ENCODE measurements at regions not wholly inside any gene's neighbourhood (a gene's known extent, or its start where the extent isn't known, plus 50 kb on each side); places are given as distances from the start of the nearest gene placed in this dataset.

DNA sequence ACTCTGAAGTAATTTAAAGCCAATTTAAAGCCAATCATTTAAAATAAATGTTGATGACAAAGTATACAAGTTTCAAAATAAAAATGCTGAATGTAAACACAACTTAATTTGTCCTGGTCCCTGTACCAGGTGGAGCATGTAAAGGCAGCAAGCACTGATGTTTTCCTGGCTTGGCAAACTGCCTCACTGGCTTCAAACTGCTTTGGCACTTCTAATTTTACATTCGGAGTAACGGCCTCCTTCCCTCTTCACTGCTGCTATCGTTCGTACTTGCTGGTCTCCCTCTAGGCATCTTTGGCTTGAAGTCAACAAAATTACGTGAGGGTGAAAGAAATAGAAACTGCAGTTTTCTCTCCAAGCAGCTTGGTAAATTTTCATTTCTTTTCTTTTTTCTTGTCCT lies 287.9 kb downstream of the LTN1 start:
- WGBS (ENCODE audit: low lambda C conversion rate, missing lambda C conversion rate), result 65% methylated on average over 5 of the region's 5 CpGs
- Histone ChIP-seq H3K27ac (no peak overlapping the region), H3K27me3 (no peaks in the 10 kb centered on the region), H3K79me2 (no peaks in the 10 kb centered on the region), H3K9me2 (replicated peaks; ENCODE audit: insufficient read depth) (no peaks in the 10 kb centered on the region), H3K36me3 (replicated peaks; ENCODE audit: insufficient read depth, low read depth) (no peaks in the 10 kb centered on the region), H4K20me1 (ENCODE audit: insufficient read depth, poor library complexity, severe bottlenecking) (no peaks in the 10 kb centered on the region), H3K4me2 (no peak overlapping the region), H2AFZ (no peak overlapping the region), H3K9me3 (ENCODE audit: low read depth) (peaks cover 6% of the 10 kb centered on the region), H3K4me1 (ENCODE audit: insufficient read depth) (no peaks in the 10 kb centered on the region), H3K4me3 (no peak overlapping the region)
- DNase-seq (ENCODE audit: low spot score), result peak; percentile 8
- TF ChIP-seq, protein P1, sequence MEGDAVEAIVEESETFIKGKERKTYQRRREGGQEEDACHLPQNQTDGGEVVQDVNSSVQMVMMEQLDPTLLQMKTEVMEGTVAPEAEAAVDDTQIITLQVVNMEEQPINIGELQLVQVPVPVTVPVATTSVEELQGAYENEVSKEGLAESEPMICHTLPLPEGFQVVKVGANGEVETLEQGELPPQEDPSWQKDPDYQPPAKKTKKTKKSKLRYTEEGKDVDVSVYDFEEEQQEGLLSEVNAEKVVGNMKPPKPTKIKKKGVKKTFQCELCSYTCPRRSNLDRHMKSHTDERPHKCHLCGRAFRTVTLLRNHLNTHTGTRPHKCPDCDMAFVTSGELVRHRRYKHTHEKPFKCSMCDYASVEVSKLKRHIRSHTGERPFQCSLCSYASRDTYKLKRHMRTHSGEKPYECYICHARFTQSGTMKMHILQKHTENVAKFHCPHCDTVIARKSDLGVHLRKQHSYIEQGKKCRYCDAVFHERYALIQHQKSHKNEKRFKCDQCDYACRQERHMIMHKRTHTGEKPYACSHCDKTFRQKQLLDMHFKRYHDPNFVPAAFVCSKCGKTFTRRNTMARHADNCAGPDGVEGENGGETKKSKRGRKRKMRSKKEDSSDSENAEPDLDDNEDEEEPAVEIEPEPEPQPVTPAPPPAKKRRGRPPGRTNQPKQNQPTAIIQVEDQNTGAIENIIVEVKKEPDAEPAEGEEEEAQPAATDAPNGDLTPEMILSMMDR (IDR thresholded peaks at IDR 0.05; ENCODE audit: poor library complexity), result no peak
- TF ChIP-seq EZH2 (IDR thresholded peaks at IDR 0.05; ENCODE audit: borderline replicate concordance) (no peak), EZH2phosphoT487 (IDR thresholded peaks at IDR 0.05; ENCODE audit: low read depth, severe bottlenecking, unreplicated experiment) (no peak)

DNA sequence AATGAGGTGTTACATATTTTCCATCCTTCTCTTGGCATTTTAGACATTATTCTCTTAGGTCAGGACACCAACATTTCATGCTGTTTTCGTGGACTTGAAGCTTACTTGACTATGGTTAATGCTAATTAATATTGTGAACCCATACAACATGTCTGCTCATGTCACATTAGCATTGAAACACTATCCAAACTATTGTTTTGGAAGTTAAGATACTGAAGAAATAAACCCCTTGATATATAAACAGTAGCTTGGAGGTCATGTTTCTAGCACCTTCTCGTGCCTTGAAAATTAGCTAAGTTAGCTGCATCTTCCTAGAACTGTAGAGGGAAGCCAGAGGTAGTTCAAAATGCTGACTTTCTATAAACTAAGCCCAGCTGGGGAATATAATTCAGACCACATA lies 288.8 kb downstream of the LTN1 start:
- H3K9me3 ChIP-seq (ENCODE audit: low read depth), result peaks cover 6% of the 10 kb centered on the region
- no peaks in the 10 kb centered on the region for H3K36me3 ChIP-seq (replicated peaks; ENCODE audit: insufficient read depth, low read depth)
- no peak for DNase-seq (ENCODE audit: low spot score)
- H3K4me2 ChIP-seq, result no peak overlapping the region
- no peak overlapping the region for H3K27ac ChIP-seq
- no peaks in the 10 kb centered on the region for H3K9me2 ChIP-seq (replicated peaks; ENCODE audit: insufficient read depth)
- H3K4me1 ChIP-seq (ENCODE audit: insufficient read depth), result no peaks in the 10 kb centered on the region
- no peaks in the 10 kb centered on the region for H4K20me1 ChIP-seq (ENCODE audit: insufficient read depth, poor library complexity, severe bottlenecking)
- H2AFZ ChIP-seq, result no peak overlapping the region
- WGBS (ENCODE audit: low lambda C conversion rate, missing lambda C conversion rate), result 58% methylated on average over 2 of the region's 2 CpGs
- no peaks in the 10 kb centered on the region for H3K79me2 ChIP-seq
- H3K4me3 ChIP-seq, result no peak overlapping the region
- no peaks in the 10 kb centered on the region for H3K27me3 ChIP-seq
- TF ChIP-seq EZH2 (IDR thresholded peaks at IDR 0.05; ENCODE audit: borderline replicate concordance), result no peak
- TF ChIP-seq, protein P1 (IDR thresholded peaks at IDR 0.05; ENCODE audit: poor library complexity), result no peak
- no peak for TF ChIP-seq EZH2phosphoT487 (IDR thresholded peaks at IDR 0.05; ENCODE audit: low read depth, severe bottlenecking, unreplicated experiment)

GRCh38 chr21:28699596-28700259 lies 292.9 kb downstream of the LTN1 start:
- Histone ChIP-seq H3K36me3 (replicated peaks; ENCODE audit: insufficient read depth, low read depth) (no peaks in the 10 kb centered on the region), H3K4me2 (no peak overlapping the region), H3K79me2 (no peaks in the 10 kb centered on the region), H4K20me1 (ENCODE audit: insufficient read depth, poor library complexity, severe bottlenecking) (no peaks in the 10 kb centered on the region), H2AFZ (no peak overlapping the region), H3K9me3 (ENCODE audit: low read depth) (peaks cover 6% of the 10 kb centered on the region), H3K27me3 (no peaks in the 10 kb centered on the region), H3K9me2 (replicated peaks; ENCODE audit: insufficient read depth) (no peaks in the 10 kb centered on the region), H3K4me3 (no peak overlapping the region), H3K27ac (no peak overlapping the region), H3K4me1 (ENCODE audit: insufficient read depth) (no peaks in the 10 kb centered on the region)
- 82% methylated on average over 3 of the region's 3 CpGs for WGBS (ENCODE audit: low lambda C conversion rate, missing lambda C conversion rate)
- TF ChIP-seq, protein P1 (IDR thresholded peaks at IDR 0.05; ENCODE audit: poor library complexity), result no peak
- DNase-seq (ENCODE audit: low spot score), result no peak

- H4K20me1 ChIP-seq (ENCODE audit: insufficient read depth, poor library complexity, severe bottlenecking), result no peaks in the 10 kb centered on the region
- H3K4me3 ChIP-seq, result no peak overlapping the region
- H3K9me3 ChIP-seq (ENCODE audit: low read depth), result peaks cover 6% of the 10 kb centered on the region
- no peak for DNase-seq (ENCODE audit: low spot score)
- H3K79me2 ChIP-seq, result no peaks in the 10 kb centered on the region
- H3K4me2 ChIP-seq, result no peak overlapping the region
- H2AFZ ChIP-seq, result no peak overlapping the region
- no peak overlapping the region for H3K27ac ChIP-seq
- no peaks in the 10 kb centered on the region for H3K4me1 ChIP-seq (ENCODE audit: insufficient read depth)
- TF ChIP-seq, protein P1 (IDR thresholded peaks at IDR 0.05; ENCODE audit: poor library complexity), result no peak
- no peak for TF ChIP-seq EZH2phosphoT487 (IDR thresholded peaks at IDR 0.05; ENCODE audit: low read depth, severe bottlenecking, unreplicated experiment)
- TF ChIP-seq EZH2 (IDR thresholded peaks at IDR 0.05; ENCODE audit: borderline replicate concordance), result no peak
- H3K36me3 ChIP-seq (replicated peaks; ENCODE audit: insufficient read depth, low read depth), result no peaks in the 10 kb centered on the region
- WGBS (ENCODE audit: low lambda C conversion rate, missing lambda C conversion rate), result 29% methylated on average over 1 of the region's 1 CpG
- H3K9me2 ChIP-seq (replicated peaks; ENCODE audit: insufficient read depth), result no peaks in the 10 kb centered on the region
- no peaks in the 10 kb centered on the region for H3K27me3 ChIP-seq
These were observed 293.5 kb downstream of the LTN1 start for GRCh38 chr21:28699186-28699585.
